ENCODE measurements at regions not wholly inside any gene's neighbourhood (a gene's known extent, or its start where the extent isn't known, plus 50 kb on each side); places are given as distances from the start of the nearest gene placed in this dataset.

DNA sequence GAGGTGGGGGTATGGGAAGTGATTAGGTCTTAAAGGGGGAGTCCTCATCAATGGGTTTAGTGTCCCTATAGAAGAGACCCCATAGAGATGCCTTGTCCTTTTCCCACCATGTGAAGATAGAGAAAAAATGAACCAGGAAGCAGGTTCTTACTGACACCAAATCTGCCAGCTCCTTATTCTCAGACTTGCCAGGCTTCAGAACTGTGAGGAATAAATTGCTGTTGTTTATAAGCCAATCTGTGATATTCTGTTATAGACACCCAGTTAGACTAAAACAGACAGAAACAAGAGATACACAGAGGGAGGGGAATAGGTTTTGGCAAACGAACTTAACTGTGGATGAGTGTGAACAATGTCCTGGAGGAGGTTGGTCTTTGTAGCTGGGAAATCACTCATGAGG lies 381.4 kb downstream of the ADRA2A start:
- WGBS (ENCODE audit: insufficient coverage, low lambda C conversion rate) = no CpG with 5 or more reads among the region's 1 CpG
- Histone ChIP-seq H3K4me1 (ENCODE audit: control insufficient read depth, insufficient read depth, low read length) (no peaks in the 10 kb centered on the region), H3K27ac (ENCODE audit: low read length) (no peak overlapping the region), H3K27me3 (ENCODE audit: control insufficient read depth, insufficient read depth, low read length) (no peaks in the 10 kb centered on the region), H3K36me3 (ENCODE audit: control insufficient read depth, insufficient read depth, low read length) (no peaks in the 10 kb centered on the region), H3K4me3 (ENCODE audit: low read length) (no peak overlapping the region), H3K9me3 (ENCODE audit: control insufficient read depth, low read depth, low read length) (no peaks in the 10 kb centered on the region)
- no peak for DNase-seq

DNA sequence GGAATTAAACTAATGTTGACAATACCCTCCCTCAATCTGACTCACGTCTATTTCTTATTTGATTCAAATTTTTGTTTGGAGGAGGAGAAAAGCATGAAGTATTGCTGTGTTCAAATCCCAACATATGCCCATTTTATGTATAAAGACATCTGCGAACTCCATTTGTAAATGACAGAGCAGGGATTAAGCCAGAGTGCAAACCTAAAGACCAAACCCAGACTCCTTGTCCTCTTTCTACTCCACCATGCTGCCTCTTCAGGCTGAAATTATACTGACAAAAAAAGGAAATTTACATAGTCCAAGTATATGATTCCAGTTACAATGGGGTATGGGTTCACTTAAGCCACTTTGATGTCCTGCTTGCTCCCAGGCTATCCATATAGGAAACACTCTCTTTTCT lies 383.1 kb downstream of the ADRA2A start:
- Histone ChIP-seq H3K27me3 (ENCODE audit: control insufficient read depth, insufficient read depth, low read length) (no peaks in the 10 kb centered on the region), H3K36me3 (ENCODE audit: control insufficient read depth, insufficient read depth, low read length) (no peaks in the 10 kb centered on the region), H3K4me1 (ENCODE audit: control insufficient read depth, insufficient read depth, low read length) (no peaks in the 10 kb centered on the region), H3K27ac (ENCODE audit: low read length) (no peak overlapping the region), H3K9me3 (ENCODE audit: control insufficient read depth, low read depth, low read length) (no peaks in the 10 kb centered on the region), H3K4me3 (ENCODE audit: low read length) (no peak overlapping the region)
- WGBS (ENCODE audit: insufficient coverage, low lambda C conversion rate) = 100% methylated on average over 1 of the region's 2 CpGs
- no peak for DNase-seq

DNA sequence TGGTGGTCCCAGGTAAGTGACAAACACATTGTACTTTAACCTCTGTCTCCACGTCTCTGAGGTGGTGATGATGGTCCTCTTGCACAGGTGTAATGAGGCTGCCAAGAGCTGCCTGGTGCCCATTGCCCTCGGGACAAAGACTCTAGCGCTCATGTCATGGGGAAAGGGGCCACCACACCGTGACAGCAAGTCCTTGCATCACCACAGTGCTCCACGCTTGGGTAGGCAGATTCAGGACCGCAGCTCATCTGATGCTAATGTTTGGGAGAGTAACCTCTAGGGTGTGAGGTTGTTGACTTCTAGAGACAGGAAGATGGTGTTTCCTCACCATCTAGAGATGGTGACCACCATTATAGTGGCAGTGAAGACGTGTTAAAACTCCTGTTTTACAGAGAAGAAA lies 395.6 kb downstream of the ADRA2A start:
- Histone ChIP-seq H3K27me3 (ENCODE audit: control insufficient read depth, insufficient read depth, low read length) (no peaks in the 10 kb centered on the region), H3K27ac (ENCODE audit: low read length) (no peak overlapping the region), H3K4me1 (ENCODE audit: control insufficient read depth, insufficient read depth, low read length) (no peaks in the 10 kb centered on the region), H3K4me3 (ENCODE audit: low read length) (no peak overlapping the region), H3K9me3 (ENCODE audit: control insufficient read depth, low read depth, low read length) (no peaks in the 10 kb centered on the region), H3K36me3 (ENCODE audit: control insufficient read depth, insufficient read depth, low read length) (no peaks in the 10 kb centered on the region)
- no peak for DNase-seq
- 100% methylated on average over 1 of the region's 7 CpGs for WGBS (ENCODE audit: insufficient coverage, low lambda C conversion rate)

DNA sequence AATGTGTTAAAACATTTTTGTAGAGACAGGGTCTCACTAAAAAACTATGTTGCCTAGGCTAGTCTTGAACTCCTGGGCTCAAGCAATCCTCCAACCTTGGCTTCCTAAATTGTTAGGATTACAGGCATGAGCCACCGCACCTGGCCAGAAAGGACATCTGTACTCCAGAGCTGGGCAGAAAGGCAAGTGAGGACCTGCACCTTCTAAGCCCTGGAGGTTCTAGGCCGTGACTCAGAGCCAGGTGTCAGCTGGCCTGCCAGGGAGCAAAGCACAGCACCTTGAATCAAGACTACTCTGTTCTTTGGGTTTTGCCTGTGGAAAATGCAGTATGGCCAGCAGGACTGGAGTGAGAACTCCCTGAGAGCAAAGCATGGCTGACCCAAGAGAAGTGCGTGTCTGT lies 396.5 kb downstream of the ADRA2A start:
- no peak overlapping the region for H3K27ac ChIP-seq (ENCODE audit: low read length)
- WGBS (ENCODE audit: insufficient coverage, low lambda C conversion rate) = 0% methylated on average over 1 of the region's 3 CpGs
- H3K27me3 ChIP-seq (ENCODE audit: control insufficient read depth, insufficient read depth, low read length) = no peaks in the 10 kb centered on the region
- no peaks in the 10 kb centered on the region for H3K9me3 ChIP-seq (ENCODE audit: control insufficient read depth, low read depth, low read length)
- no peaks in the 10 kb centered on the region for H3K4me1 ChIP-seq (ENCODE audit: control insufficient read depth, insufficient read depth, low read length)
- no peaks in the 10 kb centered on the region for H3K36me3 ChIP-seq (ENCODE audit: control insufficient read depth, insufficient read depth, low read length)
- no peak overlapping the region for H3K4me3 ChIP-seq (ENCODE audit: low read length)
- no peak for DNase-seq

DNA sequence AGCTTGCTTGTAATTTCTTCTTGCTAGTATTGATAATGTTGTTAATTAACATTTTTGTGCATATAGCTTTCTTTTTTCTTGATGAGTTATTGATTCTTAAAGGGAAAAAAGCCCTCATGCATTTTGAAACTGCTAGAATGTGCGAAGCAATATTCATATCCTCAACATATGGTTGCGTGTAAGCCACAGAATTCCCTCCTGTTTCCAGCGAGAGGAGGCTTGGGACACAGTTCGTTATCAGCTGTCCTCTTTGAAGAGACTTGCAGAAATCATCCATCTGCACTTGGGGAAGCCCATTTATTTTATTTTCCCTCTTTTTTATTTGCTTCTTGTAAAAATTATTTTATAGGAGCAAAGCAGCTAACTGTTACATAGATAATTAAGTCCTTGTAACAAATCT lies 398.0 kb downstream of the ADRA2A start:
- no CpG with 5 or more reads among the region's 4 CpGs for WGBS (ENCODE audit: insufficient coverage, low lambda C conversion rate)
- H3K9me3 ChIP-seq (ENCODE audit: control insufficient read depth, low read depth, low read length) = no peaks in the 10 kb centered on the region

DNA sequence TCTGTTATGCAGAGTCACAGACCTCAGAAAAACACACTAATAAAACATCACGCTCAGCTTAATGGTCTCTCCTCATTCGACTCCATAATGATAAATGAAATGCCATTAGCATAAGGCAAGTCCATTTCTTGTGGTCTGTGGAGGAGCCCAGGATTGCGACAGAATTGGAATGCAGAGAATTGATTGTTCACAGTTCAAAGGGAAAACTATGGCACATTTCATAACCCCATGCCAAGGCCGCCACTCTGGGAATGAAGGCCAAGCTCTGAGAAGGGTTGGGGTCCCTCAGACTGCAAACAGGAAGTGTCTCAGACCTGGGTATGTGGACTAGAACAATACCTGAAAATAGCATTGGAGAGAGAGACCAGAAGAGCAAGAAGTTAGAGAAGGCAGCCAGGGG lies 398.9 kb downstream of the ADRA2A start:
- no peak overlapping the region for H3K27ac ChIP-seq (ENCODE audit: low read length)
- WGBS (ENCODE audit: insufficient coverage, low lambda C conversion rate) = no CpG with 5 or more reads among the region's 4 CpGs
- H3K9me3 ChIP-seq (ENCODE audit: control insufficient read depth, low read depth, low read length) = no peaks in the 10 kb centered on the region

More for the DNA sequence above, 398.0 kb downstream of the ADRA2A start:
- no peaks in the 10 kb centered on the region for H3K36me3 ChIP-seq (ENCODE audit: control insufficient read depth, insufficient read depth, low read length)
- H3K27me3 ChIP-seq (ENCODE audit: control insufficient read depth, insufficient read depth, low read length) = no peaks in the 10 kb centered on the region
- no peaks in the 10 kb centered on the region for H3K4me1 ChIP-seq (ENCODE audit: control insufficient read depth, insufficient read depth, low read length)
- no peak overlapping the region for H3K27ac ChIP-seq (ENCODE audit: low read length)
- no peak overlapping the region for H3K4me3 ChIP-seq (ENCODE audit: low read length)
- DNase-seq = no peak

DNA sequence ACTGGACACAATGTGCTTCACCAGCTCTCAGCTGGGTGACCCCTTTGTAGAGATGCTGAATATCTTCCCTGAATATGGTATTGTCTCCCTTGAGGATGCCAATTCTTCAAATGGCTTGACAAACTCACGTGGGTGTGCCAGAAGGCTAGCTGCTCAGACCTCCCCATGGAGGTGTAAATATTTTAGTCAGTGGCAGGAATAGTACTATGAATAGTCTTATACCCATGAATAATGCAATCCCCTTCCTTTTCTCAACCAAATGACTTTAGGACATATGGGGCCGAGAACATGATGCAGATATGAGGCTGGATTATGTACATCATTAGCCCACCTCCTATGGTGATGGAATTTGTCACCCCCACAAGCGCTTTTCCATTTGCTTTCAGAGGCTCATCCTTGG lies 401.8 kb downstream of the ADRA2A start:
- 80% methylated on average over 1 of the region's 3 CpGs for WGBS (ENCODE audit: insufficient coverage, low lambda C conversion rate)
- Histone ChIP-seq H3K4me3 (ENCODE audit: low read length) (no peak overlapping the region), H3K4me1 (ENCODE audit: control insufficient read depth, insufficient read depth, low read length) (no peaks in the 10 kb centered on the region), H3K27ac (ENCODE audit: low read length) (no peak overlapping the region), H3K36me3 (ENCODE audit: control insufficient read depth, insufficient read depth, low read length) (no peaks in the 10 kb centered on the region), H3K9me3 (ENCODE audit: control insufficient read depth, low read depth, low read length) (no peaks in the 10 kb centered on the region), H3K27me3 (ENCODE audit: control insufficient read depth, insufficient read depth, low read length) (no peaks in the 10 kb centered on the region)
- DNase-seq = no peak

More for the DNA sequence above, 398.9 kb downstream of the ADRA2A start:
- Histone ChIP-seq H3K27me3 (ENCODE audit: control insufficient read depth, insufficient read depth, low read length) (no peaks in the 10 kb centered on the region), H3K36me3 (ENCODE audit: control insufficient read depth, insufficient read depth, low read length) (no peaks in the 10 kb centered on the region), H3K4me1 (ENCODE audit: control insufficient read depth, insufficient read depth, low read length) (no peaks in the 10 kb centered on the region), H3K4me3 (ENCODE audit: low read length) (no peak overlapping the region)
- DNase-seq = no peak

DNA sequence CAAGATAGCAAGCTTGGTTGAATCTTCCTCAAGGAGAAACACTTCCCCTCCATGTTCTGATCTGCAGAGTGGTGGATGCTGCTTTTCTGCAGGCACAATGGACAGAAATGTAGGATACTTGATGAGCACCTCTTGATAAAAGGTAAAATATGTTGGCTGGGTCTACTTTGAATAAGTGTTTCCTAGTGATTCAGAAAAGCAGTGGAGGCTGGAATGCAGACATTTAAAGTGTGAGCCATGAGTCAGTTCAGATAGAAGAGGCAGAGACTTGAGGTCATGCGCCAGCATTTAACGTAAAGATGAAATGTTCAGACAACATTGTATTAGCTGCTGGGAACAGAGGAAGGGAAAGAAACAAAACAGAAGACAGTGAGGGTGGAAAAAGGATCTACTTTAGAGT lies 403.1 kb downstream of the ADRA2A start:
- Histone ChIP-seq H3K4me3 (ENCODE audit: low read length) (no peak overlapping the region), H3K36me3 (ENCODE audit: control insufficient read depth, insufficient read depth, low read length) (no peaks in the 10 kb centered on the region), H3K27ac (ENCODE audit: low read length) (no peak overlapping the region), H3K27me3 (ENCODE audit: control insufficient read depth, insufficient read depth, low read length) (no peaks in the 10 kb centered on the region), H3K4me1 (ENCODE audit: control insufficient read depth, insufficient read depth, low read length) (no peaks in the 10 kb centered on the region), H3K9me3 (ENCODE audit: control insufficient read depth, low read depth, low read length) (no peaks in the 10 kb centered on the region)
- DNase-seq = no peak
- WGBS (ENCODE audit: insufficient coverage, low lambda C conversion rate) = 92% methylated on average over 2 of the region's 2 CpGs

DNA sequence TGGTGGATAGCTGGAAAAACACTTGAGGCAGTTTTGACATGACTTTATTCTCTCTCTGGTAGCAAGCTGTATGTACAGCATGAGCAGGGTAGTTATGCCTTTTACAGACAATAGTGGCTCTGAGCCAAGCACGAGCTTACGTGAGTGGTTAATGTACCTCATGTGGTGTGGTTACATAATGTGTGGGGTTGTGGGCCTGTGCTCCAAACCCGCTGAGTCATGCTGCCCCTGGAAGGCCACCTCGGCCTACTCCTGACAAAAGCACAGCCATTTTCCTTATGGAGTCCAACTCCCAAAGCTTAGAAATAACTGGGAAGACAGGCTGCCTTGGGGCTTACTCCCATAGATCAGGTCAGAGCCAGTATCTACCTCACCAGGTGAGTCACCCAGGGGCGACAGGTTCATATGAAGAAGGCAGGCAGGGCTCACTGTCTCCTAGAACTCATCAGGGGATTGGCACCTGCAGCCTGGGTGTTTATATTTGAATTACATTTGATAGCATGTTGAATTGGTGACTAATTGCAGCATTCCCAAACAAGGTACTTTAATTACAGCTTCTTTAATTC lies 404.5 kb downstream of the ADRA2A start:
- no peak overlapping the region for H3K27ac ChIP-seq (ENCODE audit: low read length)
- H3K4me3 ChIP-seq (ENCODE audit: low read length) = no peak overlapping the region
- no peaks in the 10 kb centered on the region for H3K9me3 ChIP-seq (ENCODE audit: control insufficient read depth, low read depth, low read length)
- no peaks in the 10 kb centered on the region for H3K36me3 ChIP-seq (ENCODE audit: control insufficient read depth, insufficient read depth, low read length)
- DNase-seq = no peak
- H3K27me3 ChIP-seq (ENCODE audit: control insufficient read depth, insufficient read depth, low read length) = no peaks in the 10 kb centered on the region
- no CpG with 5 or more reads among the region's 5 CpGs for WGBS (ENCODE audit: insufficient coverage, low lambda C conversion rate)
- no peaks in the 10 kb centered on the region for H3K4me1 ChIP-seq (ENCODE audit: control insufficient read depth, insufficient read depth, low read length)

DNA sequence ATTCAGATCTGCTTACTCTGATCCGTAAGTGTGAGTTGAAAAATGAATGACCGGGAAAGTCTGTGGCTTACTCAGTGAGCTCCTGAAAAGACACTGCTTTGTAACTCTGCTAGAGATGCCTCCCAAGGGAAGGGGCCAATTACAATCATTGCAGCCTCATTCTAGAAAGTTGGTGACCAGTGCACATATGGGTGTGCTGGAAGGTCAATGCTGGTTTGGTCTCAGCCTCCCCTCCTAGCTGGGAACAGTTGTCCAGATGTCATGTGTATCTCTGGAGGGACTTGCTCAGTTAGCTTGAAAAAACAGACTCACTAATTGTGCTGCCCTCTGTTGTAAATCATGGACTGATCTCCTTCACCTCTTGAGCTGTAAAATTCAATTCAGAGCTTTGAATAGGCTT lies 405.0 kb downstream of the ADRA2A start:
- Histone ChIP-seq H3K27ac (ENCODE audit: low read length) (no peak overlapping the region), H3K4me1 (ENCODE audit: control insufficient read depth, insufficient read depth, low read length) (no peaks in the 10 kb centered on the region), H3K36me3 (ENCODE audit: control insufficient read depth, insufficient read depth, low read length) (no peaks in the 10 kb centered on the region), H3K27me3 (ENCODE audit: control insufficient read depth, insufficient read depth, low read length) (no peaks in the 10 kb centered on the region), H3K4me3 (ENCODE audit: low read length) (no peak overlapping the region), H3K9me3 (ENCODE audit: control insufficient read depth, low read depth, low read length) (no peaks in the 10 kb centered on the region)
- no CpG with 5 or more reads among the region's 2 CpGs for WGBS (ENCODE audit: insufficient coverage, low lambda C conversion rate)
- no peak for DNase-seq

DNA sequence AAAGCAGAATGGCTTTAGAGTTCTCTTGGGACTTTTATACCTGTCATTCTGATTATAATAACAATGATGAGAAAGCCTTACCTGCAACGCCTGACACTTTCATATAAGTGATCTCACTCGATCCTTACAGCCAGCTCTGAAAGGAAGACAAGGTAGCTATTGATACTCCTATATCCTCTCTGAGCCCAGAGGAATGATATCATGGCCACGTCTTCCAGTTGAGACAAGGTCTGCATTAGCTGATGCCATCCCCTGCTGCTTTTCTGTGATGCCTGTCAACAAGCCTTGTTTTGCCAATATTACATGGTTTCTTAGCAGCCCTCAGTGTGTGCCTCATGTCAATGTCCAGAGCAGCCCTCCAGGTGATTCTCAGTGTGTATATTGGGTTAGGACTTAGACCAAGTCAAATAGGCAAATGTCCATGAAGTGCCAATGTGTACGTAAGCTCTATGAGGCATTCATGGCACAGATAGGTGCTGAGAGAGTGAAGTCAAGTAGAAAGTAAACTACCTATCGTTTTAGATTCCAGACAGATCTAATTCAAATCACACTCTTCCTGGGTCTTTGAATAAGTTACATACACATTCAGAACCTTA lies 405.9 kb downstream of the ADRA2A start:
- no peaks in the 10 kb centered on the region for H3K9me3 ChIP-seq (ENCODE audit: control insufficient read depth, low read depth, low read length)
- no peak overlapping the region for H3K27ac ChIP-seq (ENCODE audit: low read length)
- no peak for DNase-seq
- no peak overlapping the region for H3K4me3 ChIP-seq (ENCODE audit: low read length)
- H3K27me3 ChIP-seq (ENCODE audit: control insufficient read depth, insufficient read depth, low read length) = no peaks in the 10 kb centered on the region
- WGBS (ENCODE audit: insufficient coverage, low lambda C conversion rate) = no CpG with 5 or more reads among the region's 5 CpGs
- H3K36me3 ChIP-seq (ENCODE audit: control insufficient read depth, insufficient read depth, low read length) = no peaks in the 10 kb centered on the region
- H3K4me1 ChIP-seq (ENCODE audit: control insufficient read depth, insufficient read depth, low read length) = no peaks in the 10 kb centered on the region
